Fibroblast of the aortic adventitia (primary cell): ENCODE measurements at regions not wholly inside any gene's neighbourhood (a gene's known extent, or its start where the extent isn't known, plus 50 kb on each side); places are given as distances from the start of the nearest gene placed in this dataset.
A peak's percentile ranks its signal among the peaks of the same experiment; 100 is the strongest.

Experiments used
- DNase-seq: peaks from one replicate; pipeline ENCODE4 v3.0.0-alpha.2; 2010; ENCODE audit warnings: low read depth
- H3K4me3 ChIP-seq: 2 replicates; pipeline ENCODE4 v1.5.1; 2011; ENCODE audit warnings: low read depth, mild to moderate bottlenecking, control low read depth, low read length, moderate library complexity
- CTCF ChIP-seq: IDR thresholded peaks from 2 replicates; pipeline ENCODE4 v1.5.1; 2011; ENCODE audit warnings: mild to moderate bottlenecking, low read length, control low read depth, inconsistent platforms; ENCODE audit not compliant: insufficient read depth

- no peak for TF ChIP-seq CTCF
- DNase-seq = no peak
- H3K4me3 ChIP-seq = no peak overlapping the region
These were observed 145.9 kb upstream of the ITGB1 start for GRCh38 chr10:33103863-33104379.

- H3K4me3 ChIP-seq = no peak overlapping the region
- TF ChIP-seq CTCF = no peak
- DNase-seq = no peak
These were observed 144.0 kb upstream of the ITGB1 start for GRCh38 chr10:33102071-33102470.

GRCh38 chr10:33101392-33101787 is 143.4 kb upstream of the ITGB1 start:
- H3K4me3 ChIP-seq = no peak overlapping the region
- TF ChIP-seq CTCF = no peak
- no peak for DNase-seq

- H3K4me3 ChIP-seq = no peak overlapping the region
- TF ChIP-seq CTCF = no peak
- no peak for DNase-seq
These were observed 142.9 kb upstream of the ITGB1 start for GRCh38 chr10:33100781-33101391.

GRCh38 chr10:33099748-33100147 is 141.7 kb upstream of the ITGB1 start:
- no peak for TF ChIP-seq CTCF
- DNase-seq = peak; percentile 35
- no peak overlapping the region for H3K4me3 ChIP-seq

GRCh38 chr10:33098951-33099663 is 141.1 kb upstream of the ITGB1 start:
- no peak for TF ChIP-seq CTCF
- no peak for DNase-seq

More at GRCh38 chr10:33098951-33099663, 141.1 kb upstream of the ITGB1 start:
- H3K4me3 ChIP-seq = no peak overlapping the region
